HL-60 (cell line): ENCODE measurements at regions not wholly inside any gene's neighbourhood (a gene's known extent, or its start where the extent isn't known, plus 50 kb on each side); places are given as distances from the start of the nearest gene placed in this dataset.

Source experiments
- CTCF ChIP-seq: IDR thresholded peaks from one replicate; pipeline ENCODE4 v1.5.1; 2011; ENCODE audit warnings: low read length, control low read depth, inconsistent platforms; ENCODE audit not compliant: insufficient read depth
- GABPA ChIP-seq: IDR thresholded peaks from 2 replicates; pipeline ENCODE4 v1.6.1; 2012; ENCODE audit warnings: low read depth
- POLR2AphosphoS5 ChIP-seq: IDR thresholded peaks from 2 replicates; pipeline ENCODE4 v1.6.1; 2012; ENCODE audit warnings: low read depth
- REST ChIP-seq: IDR thresholded peaks from 2 replicates; pipeline ENCODE4 v1.6.1; 2012; ENCODE audit warnings: low read depth; ENCODE audit not compliant: insufficient replicate concordance
- SPI1 ChIP-seq: IDR thresholded peaks from 2 replicates; pipeline ENCODE4 v1.6.1; 2012; ENCODE audit warnings: low read depth, mild to moderate bottlenecking, borderline replicate concordance

- TF ChIP-seq CTCF = no peak
- TF ChIP-seq POLR2AphosphoS5 = no peak
- TF ChIP-seq GABPA = no peak
- no peak for TF ChIP-seq REST
- TF ChIP-seq SPI1 = no peak
These were observed 170.5 kb upstream of the COPS8 start for GRCh38 chr2:236915186-236915585.
